Small intestine (tissue), 7 donors: ENCODE measurements at regions not wholly inside any gene's neighbourhood (a gene's known extent, or its start where the extent isn't known, plus 50 kb on each side); places are given as distances from the start of the nearest gene placed in this dataset.
"Not testable (repeated sequence)": the region's sequence is repeated elsewhere in the genome, so short reads cannot be mapped to it uniquely, and the experiment has no call there.

Experiments
- DNase-seq, 2 donors: peaks; one replicate each; pipeline versions ENCODE4 v3.0.0 to v3.0.0-alpha.2; 2013
- FAIRE-seq: peaks from 2 replicates; lab custom pipeline; 2012; peaks lifted over from hg19 to GRCh38; lab: Jason Lieb, UNC
- H3K27ac ChIP-seq, 3 donors: one replicate each; pipeline ENCODE4 v1.5.1; 2013; ENCODE audit warnings: low read length in 2 of 3, mild to moderate bottlenecking in 2 of 3, control low read depth in 1 of 3, inconsistent platforms in 1 of 3, low read depth in 1 of 3, moderate library complexity in 1 of 3
- H3K27me3 ChIP-seq, 3 donors: one replicate each; pipeline ENCODE4 v1.6.1; 2013; ENCODE audit warnings: low read length in 3 of 3, inconsistent platforms in 1 of 3; ENCODE audit not compliant: control insufficient read depth in 3 of 3, insufficient read depth in 3 of 3
- H3K36me3 ChIP-seq, 3 donors: one replicate each; pipeline ENCODE4 v1.6.1; 2013; ENCODE audit warnings: low read length in 3 of 3, inconsistent platforms in 1 of 3, low read depth in 1 of 3, mild to moderate bottlenecking in 1 of 3, moderate library complexity in 1 of 3; ENCODE audit not compliant: control insufficient read depth in 3 of 3, insufficient read depth in 2 of 3
- H3K4me1 ChIP-seq, 3 donors: one replicate each; pipeline ENCODE4 v1.6.1; 2013; ENCODE audit warnings: low read length in 2 of 3, inconsistent platforms in 1 of 3, low read depth in 1 of 3, mild to moderate bottlenecking in 1 of 3, moderate library complexity in 1 of 3; ENCODE audit not compliant: control insufficient read depth in 3 of 3, insufficient read depth in 2 of 3
- H3K4me3 ChIP-seq, 3 donors: one replicate each; pipeline ENCODE4 v1.5.1; 2013; ENCODE audit warnings: low read length in 3 of 3, control low read depth in 1 of 3, inconsistent platforms in 1 of 3, low read depth in 1 of 3, mild to moderate bottlenecking in 1 of 3, moderate library complexity in 1 of 3
- H3K9me3 ChIP-seq, 2 donors: one replicate each; pipeline ENCODE4 v1.6.1; 2013; ENCODE audit warnings: low read depth in 1 of 2, low read length in 1 of 2; ENCODE audit not compliant: control insufficient read depth in 2 of 2, insufficient read depth in 1 of 2
- WGBS, 3 donors: extraction: QIAGEN DNeasy Blood & Tissue Kit; methylation state at CpG; one replicate each; pipeline ENCODE4 v1.1.7; 2013; 5-methylcytosine and 5-hydroxymethylcytosine counted together
- donor health status: healthy with polysubstance abuse.
- donor health status: control.
- donor health status: control.
- donor health status: Bipolar disorder and iron deficiency.
- donor health status: healthy.

GRCh38 chr3:16069149-16069922 lies 105.1 kb upstream of the GALNT15 start:
- FAIRE-seq = no peak

GRCh38 chr3:16070707-16071106 lies 103.8 kb upstream of the GALNT15 start:
- no peaks in the 10 kb centered on the region for H3K27me3 ChIP-seq
- no peaks in the 10 kb centered on the region for H3K36me3 ChIP-seq
- H3K4me1 ChIP-seq = no peaks in the 10 kb centered on the region
- DNase-seq = no peak
- FAIRE-seq = no peak
- WGBS, 3 donors = 84 to 91% (median 90%) methylated on average over 5 of the region's 5 CpGs
- no peaks in the 10 kb centered on the region for H3K9me3 ChIP-seq
- no peak overlapping the region for H3K4me3 ChIP-seq
- H3K27ac ChIP-seq = no peak overlapping the region

More at GRCh38 chr3:16069149-16069922, 105.1 kb upstream of the GALNT15 start:
- Histone ChIP-seq H3K27ac (no peak overlapping the region), H3K4me1 (no peaks in the 10 kb centered on the region), H3K9me3 (no peaks in the 10 kb centered on the region), H3K36me3 (no peaks in the 10 kb centered on the region), H3K4me3 (no peak overlapping the region), H3K27me3 (no peaks in the 10 kb centered on the region)
- DNase-seq = no peak
- WGBS, 3 donors = 87 to 88% (median 87%) methylated on average over 6 of the region's 6 CpGs

DNA sequence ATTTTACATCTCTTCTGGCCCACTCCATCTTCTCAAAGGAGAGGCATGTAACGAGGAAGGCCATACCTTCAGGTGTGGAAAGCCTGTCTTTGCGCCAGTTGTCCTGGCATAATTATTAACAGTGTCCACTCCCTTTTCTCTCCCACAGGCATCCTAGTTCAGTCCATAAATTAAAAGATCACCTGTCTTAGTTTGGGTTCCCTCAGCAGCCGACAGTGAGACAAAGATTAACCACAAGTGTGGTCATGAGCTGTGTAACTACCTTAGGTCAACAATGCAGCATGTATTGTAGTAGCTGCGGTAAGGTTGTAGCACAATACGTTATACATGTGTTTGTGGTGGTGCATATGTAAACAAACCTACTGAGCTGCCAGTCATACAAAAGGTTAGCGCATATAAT lies 103.3 kb upstream of the GALNT15 start:
- no peaks in the 10 kb centered on the region for H3K36me3 ChIP-seq
- no peaks in the 10 kb centered on the region for H3K4me1 ChIP-seq
- H3K9me3 ChIP-seq = no peaks in the 10 kb centered on the region
- WGBS, 3 donors = 58 to 76% (median 62%) methylated on average over 6 of the region's 6 CpGs
- H3K27ac ChIP-seq = no peak overlapping the region
- no peaks in the 10 kb centered on the region for H3K27me3 ChIP-seq
- peak in 1 of 2 donors; percentile 11 for DNase-seq
- H3K4me3 ChIP-seq = no peak overlapping the region
- no peak for FAIRE-seq

DNA sequence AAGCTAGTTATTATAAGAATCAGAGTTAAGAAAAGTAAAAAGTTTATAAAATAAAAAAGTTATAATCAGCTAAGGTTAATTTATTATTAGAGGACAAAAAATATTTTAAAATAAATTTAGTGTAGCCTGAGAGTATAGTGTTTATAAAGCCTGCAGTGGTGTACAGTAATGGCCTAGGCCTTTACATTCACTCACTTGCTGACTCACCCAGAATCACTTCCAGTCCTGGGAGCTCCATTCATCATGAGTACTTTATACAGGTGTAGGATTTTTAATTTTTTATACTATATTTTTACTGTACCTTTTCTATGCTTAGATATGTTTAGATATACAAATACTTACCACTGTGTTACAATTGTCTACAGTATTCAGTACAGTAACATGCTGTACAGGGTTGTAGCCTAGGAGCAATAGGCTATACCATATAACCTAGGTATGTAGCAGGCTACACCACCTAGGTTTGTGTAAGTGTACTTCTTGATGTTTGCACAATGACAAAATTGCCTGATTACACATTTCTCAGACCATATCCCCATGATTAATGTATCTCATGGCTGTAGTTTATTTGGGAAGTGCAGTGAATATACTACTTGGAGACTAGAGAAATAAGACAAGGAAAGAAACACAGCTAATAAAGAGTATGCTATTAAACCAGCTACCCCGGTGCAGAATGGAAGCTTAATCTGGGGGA lies 101.9 kb upstream of the GALNT15 start:
- no peaks in the 10 kb centered on the region for H3K4me1 ChIP-seq
- H3K4me3 ChIP-seq = no peak overlapping the region
- no peak overlapping the region for H3K27ac ChIP-seq
- DNase-seq (no peak), FAIRE-seq (no peak)
- H3K27me3 ChIP-seq = no peaks in the 10 kb centered on the region
- H3K9me3 ChIP-seq = peaks cover 0 to 6% of the 10 kb centered on the region in 2 donors
- 80 to 92% (median 91%) methylated on average over 1 of the region's 1 CpG for WGBS, 3 donors
- H3K36me3 ChIP-seq = no peaks in the 10 kb centered on the region

DNA sequence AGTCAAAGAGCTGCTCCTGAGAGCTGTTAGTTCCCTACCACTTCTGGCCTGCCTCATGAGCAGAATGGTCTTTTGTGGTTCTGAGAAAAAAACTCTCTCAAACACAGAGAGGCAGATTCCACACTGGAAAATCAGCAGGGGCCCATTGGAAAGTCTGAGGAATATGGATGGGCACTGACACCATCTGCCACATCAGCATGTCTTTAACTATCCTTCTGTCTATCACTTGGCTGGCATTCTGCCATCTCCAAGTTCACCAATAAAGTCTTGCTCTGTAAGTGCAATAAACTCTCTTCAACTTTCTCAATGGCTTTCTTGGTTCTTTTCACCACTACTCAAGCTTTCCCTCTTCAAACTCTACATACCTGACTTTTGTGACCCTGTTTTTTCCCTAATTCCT lies 101.3 kb upstream of the GALNT15 start:
- Histone ChIP-seq H3K36me3 (no peaks in the 10 kb centered on the region), H3K27ac (no peak overlapping the region), H3K9me3 (peaks cover 0 to 6% of the 10 kb centered on the region in 2 donors), H3K4me1 (no peaks in the 10 kb centered on the region), H3K4me3 (no peak overlapping the region), H3K27me3 (no peaks in the 10 kb centered on the region)
- FAIRE-seq (no peak), DNase-seq (no peak)

- H3K9me3 ChIP-seq, FAIRE-seq, DNase-seq, H3K27ac ChIP-seq, H3K36me3 ChIP-seq, H3K4me1 ChIP-seq, H3K27me3 ChIP-seq, H3K4me3 ChIP-seq: not testable (repeated sequence)
Measured at GRCh38 chr3:16073990-16074671, 100.3 kb upstream of the GALNT15 start.

- no peaks in the 10 kb centered on the region for H3K36me3 ChIP-seq
- 84 to 89% (median 88%) methylated on average over 4 of the region's 4 CpGs for WGBS, 3 donors
- H3K27me3 ChIP-seq = no peaks in the 10 kb centered on the region
- DNase-seq = no peak
- H3K4me3 ChIP-seq = no peak overlapping the region
- H3K9me3 ChIP-seq = peaks cover 0 to 6% of the 10 kb centered on the region in 2 donors
- no peaks in the 10 kb centered on the region for H3K4me1 ChIP-seq
- FAIRE-seq = no peak
- no peak overlapping the region for H3K27ac ChIP-seq
Measured at GRCh38 chr3:16075647-16076046, 98.8 kb upstream of the GALNT15 start.

DNA sequence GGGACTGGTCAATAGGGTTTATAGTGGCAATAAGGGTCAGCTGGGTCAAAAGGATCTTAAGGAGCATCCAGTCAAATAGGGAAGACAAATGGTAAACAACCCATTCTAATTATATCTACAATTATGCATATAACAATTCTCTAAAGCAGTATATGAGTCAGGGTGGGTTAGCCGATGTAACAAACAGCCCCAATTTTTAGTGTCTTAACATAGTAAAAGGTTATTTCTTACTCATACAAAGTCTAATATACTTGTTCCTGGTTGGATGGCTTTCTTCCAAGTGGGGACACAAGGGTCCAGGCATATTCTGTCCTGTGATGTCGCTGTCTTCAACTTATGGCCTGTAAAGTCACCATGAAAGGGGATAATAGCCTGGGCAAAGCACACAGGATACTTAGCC lies 97.9 kb upstream of the GALNT15 start:
- Histone ChIP-seq H3K27ac (no peak overlapping the region), H3K9me3 (peaks cover 0 to 9% of the 10 kb centered on the region in 2 donors), H3K4me3 (no peak overlapping the region), H3K36me3 (no peaks in the 10 kb centered on the region), H3K4me1 (no peaks in the 10 kb centered on the region), H3K27me3 (no peaks in the 10 kb centered on the region)
- no peak for DNase-seq
- WGBS, 3 donors = 52 to 73% (median 70%) methylated on average over 2 of the region's 2 CpGs
- no peak for FAIRE-seq
